K562 (cell line): ENCODE measurements at regions not wholly inside any gene's neighbourhood (a gene's known extent, or its start where the extent isn't known, plus 50 kb on each side); places are given as distances from the start of the nearest gene placed in this dataset.

Experiments used
- CBX8 ChIP-seq: fragments of 200-600 bp; sonication (generic); IDR thresholded peaks from 2 replicates; pipeline ENCODE4 v1.6.1; 2012; ENCODE audit warnings: borderline replicate concordance, mixed run types, low read depth, mild to moderate bottlenecking, moderate library complexity, mixed read lengths, low read length, control low read depth, inconsistent platforms; ENCODE audit not compliant: poor library complexity, severe bottlenecking; ENCODE audit errors: extremely low read depth
- ETV5 ChIP-seq: sonication (generic); formaldehyde crosslinking; IDR thresholded peaks from 2 replicates; pipeline ENCODE4 v1.4.0; 2020; ENCODE audit warnings: low read depth, mild to moderate bottlenecking, missing genetic modification reagents
- FOSL1 ChIP-seq: fragments of 200-800 bp; sonication (Bioruptor generic); conservative IDR thresholded peaks from 2 replicates; pipeline ENCODE4 v1.6.1; 2016; ENCODE audit warnings: missing genetic modification characterization, missing compliant biosample characterization
- FOXJ2 ChIP-seq: fragments of 200-800 bp; sonication (Bioruptor generic); IDR thresholded peaks from 2 replicates; pipeline ENCODE4 v1.6.1; 2016; ENCODE audit warnings: missing genetic modification characterization, missing compliant biosample characterization
- FOXK1 ChIP-seq: sonication (generic); formaldehyde crosslinking; IDR thresholded peaks from 2 replicates; pipeline ENCODE4 v1.8.0; 2022; ENCODE audit warnings: missing genetic modification reagents, mild to moderate bottlenecking, borderline replicate concordance
- HMBOX1 ChIP-seq: sonication (generic); IDR thresholded peaks from 2 replicates; pipeline ENCODE4 v1.6.1; 2016
- KDM1A ChIP-seq, 2 experiments: fragments of 450-650 bp; IDR thresholded peaks; 2 replicates each; pipeline ENCODE4 v1.6.1; 2016; ENCODE audit warnings: mild to moderate bottlenecking in 2 of 2
- MEF2A ChIP-seq: IDR thresholded peaks from 2 replicates; pipeline ENCODE4 v1.6.1; 2011; ENCODE audit warnings: low read depth, mild to moderate bottlenecking, low read length, moderate library complexity; ENCODE audit not compliant: control insufficient read depth
- PHF8 ChIP-seq: fragments of 200-600 bp; sonication (generic); IDR thresholded peaks from 2 replicates; pipeline ENCODE4 v1.6.1; 2012; ENCODE audit warnings: mixed run types, mild to moderate bottlenecking, inconsistent platforms, low read length, moderate library complexity, borderline replicate concordance
- POLR2B ChIP-seq: fragments of 450-650 bp; IDR thresholded peaks from 2 replicates; pipeline ENCODE4 v1.6.1; 2018; ENCODE audit warnings: low read depth; ENCODE audit not compliant: partially characterized antibody
- PTBP1 ChIP-seq: fragments of 200-400 bp; formaldehyde crosslinking; IDR thresholded peaks from 2 replicates; pipeline ENCODE4 v1.6.1; 2017; ENCODE audit warnings: low read depth, low read length
- SLC30A9 ChIP-seq: fragments of 250-450 bp; sonication (Bioruptor Pico); IDR thresholded peaks from 2 replicates; pipeline ENCODE4 v1.8.0; 2022; ENCODE audit warnings: mild to moderate bottlenecking, moderate library complexity
- SMAD4 ChIP-seq: fragments of 250-450 bp; sonication (Bioruptor Pico); conservative IDR thresholded peaks from 2 replicates; pipeline ENCODE4 v1.8.0; 2021; ENCODE audit warnings: inconsistent platforms, mild to moderate bottlenecking, moderate library complexity
- SMARCA4 ChIP-seq: fragments of 450-650 bp; IDR thresholded peaks from 2 replicates; pipeline ENCODE4 v1.6.1; 2016
- TAF9B ChIP-seq: fragments of 450-650 bp; IDR thresholded peaks from 2 replicates; pipeline ENCODE4 v1.6.1; 2018; ENCODE audit warnings: mild to moderate bottlenecking; ENCODE audit not compliant: partially characterized antibody
- TBL1XR1 ChIP-seq, 2 experiments: IDR thresholded peaks; 2 replicates each; pipeline ENCODE4 v1.6.1; 2012; ENCODE audit warnings: improper control_type of control experiment in 2 of 2, low read length in 2 of 2, mild to moderate bottlenecking in 1 of 2
- UBTF ChIP-seq, 2 experiments: IDR thresholded peaks; 2 replicates each; pipeline ENCODE4 v1.6.1; 2012; ENCODE audit warnings: improper control_type of control experiment in 2 of 2, low read depth in 2 of 2, low read length in 2 of 2, borderline replicate concordance in 1 of 2
- ZBTB9 ChIP-seq: fragments of 450-650 bp; formaldehyde crosslinking; IDR thresholded peaks from 2 replicates; pipeline ENCODE4 v1.4.0; 2020; ENCODE audit warnings: mild to moderate bottlenecking, moderate library complexity
- ZNF274 ChIP-seq: IDR thresholded peaks from 2 replicates; pipeline ENCODE4 v1.6.1; 2011; ENCODE audit warnings: low read depth, mild to moderate bottlenecking, low read length, moderate library complexity, borderline replicate concordance
- ZNF639 ChIP-seq, 2 experiments: fragments of 200-800 bp in 1 of 2; sonication (Bioruptor generic) in 1 of 2; sonication (generic) in 1 of 2; formaldehyde crosslinking in 1 of 2; IDR thresholded peaks in 1 of 2; conservative IDR thresholded peaks in 1 of 2; 2 replicates each; pipeline versions ENCODE4 v1.5.0 to v1.6.1; 2016 to 2020; ENCODE audit warnings: missing compliant biosample characterization in 1 of 2, missing genetic modification characterization in 1 of 2, missing genetic modification reagents in 1 of 2
- ZNF764 ChIP-seq: fragments of 250-450 bp; sonication (Bioruptor Pico); IDR thresholded peaks from 2 replicates; pipeline ENCODE4 v1.4.0; 2020; ENCODE audit warnings: low read depth, mild to moderate bottlenecking, moderate library complexity
- ZNF785 ChIP-seq: fragments of 250-450 bp; sonication (Bioruptor Pico); IDR thresholded peaks from 2 replicates; pipeline ENCODE4 v1.4.0; 2020; ENCODE audit warnings: mild to moderate bottlenecking

- TF ChIP-seq KDM1A (IDR thresholded peaks at IDR 0.05) = no peak
- TF ChIP-seq FOSL1 = peak; percentile 90
- no peak for TF ChIP-seq ZNF785 (CRISPR knock-in tag)
- no peak for TF ChIP-seq POLR2B
- TF ChIP-seq SMAD4 (CRISPR knock-in tag) = no peak
- TF ChIP-seq UBTF (IDR thresholded peaks at IDR 0.05; ENCODE audit: borderline replicate concordance in 1 of 2, low read depth in 2 of 2, low read length in 2 of 2) = no peak
- TF ChIP-seq TBL1XR1 (IDR thresholded peaks at IDR 0.05; ENCODE audit: low read length in 2 of 2) = peak in 1 of 2 experiments; percentile 38; a peak in 1 of 4 replicates
- TF ChIP-seq SMARCA4 = 0 out of 2 replicates have a peak, but pooled peaks have one; percentile 53
- TF ChIP-seq ZBTB9 (CRISPR knock-in tag) = no peak
- TF ChIP-seq PHF8 = no peak
- TF ChIP-seq ZNF639 (CRISPR knock-in tag; conservative IDR thresholded peaks at IDR 0.05 in 1 of 2, IDR thresholded peaks at IDR 0.05 in 1 of 2) = no peak
- TF ChIP-seq FOXK1 (CRISPR knock-in tag) = no peak
- TF ChIP-seq SLC30A9 (CRISPR knock-in tag) = no peak
- no peak for TF ChIP-seq ZNF764 (CRISPR knock-in tag)
- TF ChIP-seq MEF2A = peak; percentile 56; the same call in 1 of the 2 replicates
- TF ChIP-seq PTBP1 = no peak
- TF ChIP-seq ETV5 (CRISPR knock-in tag) = no peak
- TF ChIP-seq FOXJ2 (tag) = no peak
- no peak for TF ChIP-seq HMBOX1
- TF ChIP-seq ZNF274 = no peak
- TF ChIP-seq CBX8 = no peak
- no peak for TF ChIP-seq TAF9B
Observed at GRCh38 chr12:89856431-89856830, 147.8 kb upstream of the ATP2B1 start (continued).
